Bronchial epithelial cell (primary cell): ENCODE measurements at regions not wholly inside any gene's neighbourhood (a gene's known extent, or its start where the extent isn't known, plus 50 kb on each side); places are given as distances from the start of the nearest gene placed in this dataset.

Experiments used
- DNase-seq: peaks from one replicate; pipeline ENCODE4 v3.0.0-alpha.2; 2010; ENCODE audit warnings: low read depth
- FAIRE-seq: peaks from 2 replicates; lab custom pipeline; 2011; peaks lifted over from hg19 to GRCh38; lab: Jason Lieb, UNC
- H3K27me3 ChIP-seq: 2 replicates; pipeline ENCODE4 v1.5.1; 2011; ENCODE audit warnings: low read length; ENCODE audit not compliant: control insufficient read depth, insufficient read depth
- H3K36me3 ChIP-seq: 2 replicates; pipeline ENCODE4 v1.5.1; 2011; ENCODE audit warnings: low read length; ENCODE audit not compliant: control insufficient read depth, insufficient read depth
- H3K4me3 ChIP-seq: 2 replicates; pipeline ENCODE4 v1.5.1; 2011; ENCODE audit warnings: mild to moderate bottlenecking, low read depth, low read length, control low read depth
- CTCF ChIP-seq: IDR thresholded peaks from 2 replicates; pipeline ENCODE4 v1.5.1; 2011; ENCODE audit warnings: mild to moderate bottlenecking, moderate library complexity, low read length, control low read depth, inconsistent platforms; ENCODE audit not compliant: insufficient read depth, severe bottlenecking

- no peak for TF ChIP-seq CTCF
- DNase-seq = no peak
- FAIRE-seq = no peak
Measured at GRCh38 chr18:77865853-77866252, 616.2 kb downstream of the GALR1 start.

GRCh38 chr18:77866351-77866750 is 616.7 kb downstream of the GALR1 start:
- H3K4me3 ChIP-seq = no peak overlapping the region
- no peak for TF ChIP-seq CTCF
- FAIRE-seq (no peak), DNase-seq (no peak)
- no peaks in the 10 kb centered on the region for H3K27me3 ChIP-seq
- no peaks in the 10 kb centered on the region for H3K36me3 ChIP-seq

More at GRCh38 chr18:77865853-77866252, 616.2 kb downstream of the GALR1 start:
- Histone ChIP-seq H3K4me3 (no peak overlapping the region), H3K27me3 (no peaks in the 10 kb centered on the region), H3K36me3 (no peaks in the 10 kb centered on the region)

- no peaks in the 10 kb centered on the region for H3K36me3 ChIP-seq
- DNase-seq (no peak), FAIRE-seq (no peak)
- no peak for TF ChIP-seq CTCF
- H3K4me3 ChIP-seq = no peak overlapping the region
- H3K27me3 ChIP-seq = no peaks in the 10 kb centered on the region
Measured at GRCh38 chr18:77870199-77870598, 620.6 kb downstream of the GALR1 start.

- DNase-seq (no peak), FAIRE-seq (no peak)
- no peaks in the 10 kb centered on the region for H3K27me3 ChIP-seq
- no peak for TF ChIP-seq CTCF
- H3K36me3 ChIP-seq = no peaks in the 10 kb centered on the region
- H3K4me3 ChIP-seq = no peak overlapping the region
Measured at GRCh38 chr18:77870894-77871293, 621.2 kb downstream of the GALR1 start.

- H3K36me3 ChIP-seq = no peaks in the 10 kb centered on the region
- TF ChIP-seq CTCF = no peak
- FAIRE-seq (no peak), DNase-seq (no peak)
- no peaks in the 10 kb centered on the region for H3K27me3 ChIP-seq
- no peak overlapping the region for H3K4me3 ChIP-seq
Measured at GRCh38 chr18:77872166-77872565, 622.5 kb downstream of the GALR1 start.

GRCh38 chr18:77876319-77876865 is 626.7 kb downstream of the GALR1 start:
- TF ChIP-seq CTCF = no peak
- no peaks in the 10 kb centered on the region for H3K36me3 ChIP-seq
- H3K27me3 ChIP-seq = no peaks in the 10 kb centered on the region
- no peak overlapping the region for H3K4me3 ChIP-seq
- FAIRE-seq (no peak), DNase-seq (no peak)
